NT2/D1 (cell line): ENCODE measurements at regions not wholly inside any gene's neighbourhood (a gene's known extent, or its start where the extent isn't known, plus 50 kb on each side); places are given as distances from the start of the nearest gene placed in this dataset.

Experiments used
- SUZ12 ChIP-seq: IDR thresholded peaks from 2 replicates; pipeline ENCODE4 v1.6.1; 2011; ENCODE audit not compliant: insufficient read length, insufficient read depth; ENCODE audit errors: extremely low read depth
- YY1 ChIP-seq: IDR thresholded peaks from 2 replicates; pipeline ENCODE4 v1.6.1; 2011; ENCODE audit not compliant: insufficient read length, insufficient read depth
- ZNF274 ChIP-seq: IDR thresholded peaks from 2 replicates; pipeline ENCODE4 v1.6.1; 2011; ENCODE audit warnings: mild to moderate bottlenecking, low read depth, low read length

DNA sequence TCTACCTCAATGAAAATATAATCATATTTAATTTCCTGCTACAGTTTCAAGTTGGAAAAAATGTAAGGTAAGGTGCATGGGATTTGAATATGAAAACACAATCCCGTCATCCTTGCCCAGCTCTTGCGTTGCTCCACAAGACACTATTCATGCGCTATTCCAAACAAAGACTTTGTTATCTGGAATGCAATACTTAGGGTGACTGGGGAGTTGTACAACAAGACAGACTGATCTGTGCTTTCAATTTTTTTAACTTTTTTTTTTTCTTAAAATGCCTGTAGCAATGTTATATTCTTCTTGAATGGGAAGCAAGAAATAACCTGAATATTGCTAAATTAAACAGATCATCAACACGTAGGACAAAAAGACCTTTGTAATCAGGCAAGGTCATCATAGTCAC is 1077.2 kb downstream of the TTLL7 start:
- TF ChIP-seq ZNF274 = no peak
- no peak for TF ChIP-seq YY1
- TF ChIP-seq SUZ12 = no peak
